WTC11 (cell line): ENCODE measurements at regions not wholly inside any gene's neighbourhood (a gene's known extent, or its start where the extent isn't known, plus 50 kb on each side); places are given as distances from the start of the nearest gene placed in this dataset.

ENCODE experiments used
- CREB1 ChIP-seq: sonication (generic); formaldehyde crosslinking; IDR thresholded peaks from 2 replicates; pipeline ENCODE4 v1.8.0; 2023; ENCODE audit warnings: mild to moderate bottlenecking, missing genetic modification reagents
- CREM ChIP-seq: sonication (generic); formaldehyde crosslinking; IDR thresholded peaks from 2 replicates; pipeline ENCODE4 v1.8.1; 2022; ENCODE audit warnings: mild to moderate bottlenecking, missing genetic modification reagents, moderate library complexity
- HMGXB4 ChIP-seq: sonication (generic); formaldehyde crosslinking; IDR thresholded peaks from 2 replicates; pipeline ENCODE4 v1.8.1; 2023; ENCODE audit warnings: mild to moderate bottlenecking, moderate library complexity, missing genetic modification reagents
- NR2C2 ChIP-seq: sonication (generic); formaldehyde crosslinking; IDR thresholded peaks from 2 replicates; pipeline ENCODE4 v1.8.0; 2022; ENCODE audit warnings: mild to moderate bottlenecking, missing genetic modification reagents
- TF ChIP-seq, protein P1 (sequence below): sonication (generic); formaldehyde crosslinking; IDR thresholded peaks from 2 replicates; pipeline ENCODE4 v1.8.0; 2022; ENCODE audit warnings: mild to moderate bottlenecking, missing genetic modification reagents
- TF ChIP-seq, protein P2 (sequence below): sonication (generic); formaldehyde crosslinking; IDR thresholded peaks from 2 replicates; pipeline ENCODE4 v1.8.1; 2022; ENCODE audit warnings: low read depth, mild to moderate bottlenecking, moderate library complexity, missing genetic modification reagents, borderline replicate concordance
- TF ChIP-seq, protein P3 (sequence below): fragments of 200-600 bp; IDR thresholded peaks from 2 replicates; pipeline ENCODE4 v1.8.0; 2022; ENCODE audit warnings: antibody characterized with exemption
- TF ChIP-seq, protein P4 (sequence below): sonication (generic); formaldehyde crosslinking; IDR thresholded peaks from 2 replicates; pipeline ENCODE4 v1.8.0; 2022; ENCODE audit warnings: mild to moderate bottlenecking, missing genetic modification reagents

- TF ChIP-seq HMGXB4 (CRISPR knock-in tag) (no peak), NR2C2 (CRISPR knock-in tag) (no peak), CREM (CRISPR knock-in tag) (no peak), CREB1 (CRISPR knock-in tag) (no peak)
- TF ChIP-seq, protein P1, sequence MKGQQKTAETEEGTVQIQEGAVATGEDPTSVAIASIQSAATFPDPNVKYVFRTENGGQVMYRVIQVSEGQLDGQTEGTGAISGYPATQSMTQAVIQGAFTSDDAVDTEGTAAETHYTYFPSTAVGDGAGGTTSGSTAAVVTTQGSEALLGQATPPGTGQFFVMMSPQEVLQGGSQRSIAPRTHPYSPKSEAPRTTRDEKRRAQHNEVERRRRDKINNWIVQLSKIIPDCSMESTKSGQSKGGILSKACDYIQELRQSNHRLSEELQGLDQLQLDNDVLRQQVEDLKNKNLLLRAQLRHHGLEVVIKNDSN, result no peak
- TF ChIP-seq, protein P2, sequence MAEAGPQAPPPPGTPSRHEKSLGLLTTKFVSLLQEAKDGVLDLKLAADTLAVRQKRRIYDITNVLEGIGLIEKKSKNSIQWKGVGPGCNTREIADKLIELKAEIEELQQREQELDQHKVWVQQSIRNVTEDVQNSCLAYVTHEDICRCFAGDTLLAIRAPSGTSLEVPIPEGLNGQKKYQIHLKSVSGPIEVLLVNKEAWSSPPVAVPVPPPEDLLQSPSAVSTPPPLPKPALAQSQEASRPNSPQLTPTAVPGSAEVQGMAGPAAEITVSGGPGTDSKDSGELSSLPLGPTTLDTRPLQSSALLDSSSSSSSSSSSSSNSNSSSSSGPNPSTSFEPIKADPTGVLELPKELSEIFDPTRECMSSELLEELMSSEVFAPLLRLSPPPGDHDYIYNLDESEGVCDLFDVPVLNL (CRISPR knock-in tag), result no peak
- TF ChIP-seq, protein P3, sequence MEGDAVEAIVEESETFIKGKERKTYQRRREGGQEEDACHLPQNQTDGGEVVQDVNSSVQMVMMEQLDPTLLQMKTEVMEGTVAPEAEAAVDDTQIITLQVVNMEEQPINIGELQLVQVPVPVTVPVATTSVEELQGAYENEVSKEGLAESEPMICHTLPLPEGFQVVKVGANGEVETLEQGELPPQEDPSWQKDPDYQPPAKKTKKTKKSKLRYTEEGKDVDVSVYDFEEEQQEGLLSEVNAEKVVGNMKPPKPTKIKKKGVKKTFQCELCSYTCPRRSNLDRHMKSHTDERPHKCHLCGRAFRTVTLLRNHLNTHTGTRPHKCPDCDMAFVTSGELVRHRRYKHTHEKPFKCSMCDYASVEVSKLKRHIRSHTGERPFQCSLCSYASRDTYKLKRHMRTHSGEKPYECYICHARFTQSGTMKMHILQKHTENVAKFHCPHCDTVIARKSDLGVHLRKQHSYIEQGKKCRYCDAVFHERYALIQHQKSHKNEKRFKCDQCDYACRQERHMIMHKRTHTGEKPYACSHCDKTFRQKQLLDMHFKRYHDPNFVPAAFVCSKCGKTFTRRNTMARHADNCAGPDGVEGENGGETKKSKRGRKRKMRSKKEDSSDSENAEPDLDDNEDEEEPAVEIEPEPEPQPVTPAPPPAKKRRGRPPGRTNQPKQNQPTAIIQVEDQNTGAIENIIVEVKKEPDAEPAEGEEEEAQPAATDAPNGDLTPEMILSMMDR, result no peak
- TF ChIP-seq, protein P4, sequence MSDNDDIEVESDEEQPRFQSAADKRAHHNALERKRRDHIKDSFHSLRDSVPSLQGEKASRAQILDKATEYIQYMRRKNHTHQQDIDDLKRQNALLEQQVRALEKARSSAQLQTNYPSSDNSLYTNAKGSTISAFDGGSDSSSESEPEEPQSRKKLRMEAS (CRISPR knock-in tag), result no peak
These were observed 532.9 kb upstream of the IL12A start for GRCh38 chr3:159455741-159456181.
